Stimulated activated CD8-positive, alpha-beta memory T cell treated with anti-CD3 and anti-CD28 coated beads, Interleukin-4, amount 100 ng/mL, for 1 hour (primary cell): ENCODE measurements at regions not wholly inside any gene's neighbourhood (a gene's known extent, or its start where the extent isn't known, plus 50 kb on each side); places are given as distances from the start of the nearest gene placed in this dataset.
"Not testable (repeated sequence)": the region's sequence is repeated elsewhere in the genome, so short reads cannot be mapped to it uniquely, and the experiment has no call there.

ENCODE experiments used
- DNase-seq, 2 donors: peaks; one replicate each; pipeline ENCODE4 v3.0.0-alpha.2; 2020; ENCODE audit warnings: low read depth in 2 of 2, low spot score in 1 of 2

- DNase-seq = peak; percentile 17 to 34
These were observed 133.4 kb downstream of the SLC1A3 start for GRCh38 chr5:36739751-36740221.

- DNase-seq = no peak
These were observed 134.0 kb downstream of the SLC1A3 start for GRCh38 chr5:36740259-36740898.

GRCh38 chr5:36741128-36741527 is 134.7 kb downstream of the SLC1A3 start:
- no peak for DNase-seq

DNA sequence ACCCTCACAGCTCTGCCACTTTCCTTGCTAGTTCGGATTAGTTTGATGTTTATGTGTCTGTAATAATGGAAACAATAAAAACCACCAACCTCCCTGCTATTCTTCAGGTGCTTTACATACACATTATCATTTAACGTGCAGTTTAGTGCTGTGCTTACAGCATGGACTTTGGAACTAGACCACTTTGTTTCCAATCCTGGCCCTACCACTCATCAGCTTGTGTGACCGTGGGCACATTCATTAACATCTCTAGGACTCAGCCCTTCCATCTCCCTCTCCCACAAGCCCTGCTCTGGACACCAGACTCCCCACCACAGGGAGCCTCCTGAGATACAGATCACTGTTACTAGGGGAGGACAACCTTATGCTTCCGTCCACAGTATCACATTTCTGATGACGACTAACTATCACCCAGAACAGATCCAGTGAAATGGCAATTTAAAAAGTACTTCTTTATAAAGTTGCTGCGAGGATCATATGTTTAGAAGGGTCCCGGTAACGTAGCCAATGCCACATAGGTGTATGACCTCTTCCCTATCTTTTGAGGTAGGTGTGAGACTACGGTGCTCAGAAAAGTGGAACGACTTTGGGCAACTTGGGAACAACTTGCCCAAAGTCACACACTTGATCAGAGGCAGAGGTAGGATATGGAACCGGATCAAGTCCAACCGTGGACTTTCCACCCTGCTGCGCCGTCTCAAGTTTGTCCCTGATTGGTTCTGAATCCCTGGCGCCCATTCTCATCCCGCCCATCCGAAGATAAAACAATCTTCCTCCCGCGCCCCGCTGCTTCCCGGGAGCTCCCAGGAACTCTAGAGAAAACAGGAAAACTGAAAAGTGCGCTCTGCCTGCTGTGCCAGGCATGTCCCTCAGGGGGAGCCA is 132.4 kb upstream of the NIPBL start:
- DNase-seq = no peak

DNA sequence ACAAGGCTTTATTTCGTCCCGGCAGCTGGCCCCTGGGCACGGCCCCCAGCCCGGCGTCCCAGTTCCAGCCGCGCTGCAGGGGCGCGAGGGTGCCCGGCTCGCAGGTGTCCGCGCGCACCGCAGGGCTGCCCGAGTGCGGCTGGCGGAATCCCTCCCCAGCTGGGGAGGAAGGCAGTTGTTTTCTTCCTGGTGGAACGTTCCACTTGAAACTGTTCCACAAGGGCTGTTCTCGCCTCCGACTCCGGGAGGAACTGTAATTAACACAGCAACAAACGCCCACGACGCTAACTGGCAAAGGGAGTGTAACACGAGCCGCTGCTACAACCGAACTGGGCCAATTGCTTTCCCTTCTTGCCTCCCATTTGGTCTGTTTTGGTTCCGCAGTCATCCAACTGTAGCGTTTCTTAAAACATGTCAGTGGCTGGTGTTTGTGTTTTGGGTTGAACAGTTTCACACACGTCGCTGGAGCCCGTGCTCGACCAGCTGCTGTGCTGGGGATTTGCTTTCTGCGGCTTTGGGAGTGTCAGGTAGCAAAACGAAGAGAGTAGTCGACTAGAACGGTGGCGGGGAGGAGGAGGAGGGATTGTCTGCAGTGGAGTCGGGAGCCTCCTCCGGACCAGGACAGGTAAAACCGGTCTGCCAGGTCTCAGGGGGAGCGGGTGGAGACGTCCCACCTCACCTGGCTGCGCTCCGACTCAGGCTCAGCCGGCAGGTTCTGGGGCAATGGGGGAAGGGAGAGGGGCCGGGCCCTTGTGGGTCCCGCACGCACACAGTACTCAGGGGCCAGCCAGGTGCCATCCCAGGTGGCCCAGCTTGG is 131.6 kb upstream of the NIPBL start:
- no peak for DNase-seq

- not testable (repeated sequence) for DNase-seq
These were observed 128.8 kb upstream of the NIPBL start for GRCh38 chr5:36747794-36748193.

- no peak for DNase-seq
These were observed 124.7 kb upstream of the NIPBL start for GRCh38 chr5:36751886-36752285.

GRCh38 chr5:36755342-36755741 is 121.2 kb upstream of the NIPBL start:
- DNase-seq = no peak

GRCh38 chr5:36755920-36756488 is 120.6 kb upstream of the NIPBL start:
- DNase-seq = no peak

DNA sequence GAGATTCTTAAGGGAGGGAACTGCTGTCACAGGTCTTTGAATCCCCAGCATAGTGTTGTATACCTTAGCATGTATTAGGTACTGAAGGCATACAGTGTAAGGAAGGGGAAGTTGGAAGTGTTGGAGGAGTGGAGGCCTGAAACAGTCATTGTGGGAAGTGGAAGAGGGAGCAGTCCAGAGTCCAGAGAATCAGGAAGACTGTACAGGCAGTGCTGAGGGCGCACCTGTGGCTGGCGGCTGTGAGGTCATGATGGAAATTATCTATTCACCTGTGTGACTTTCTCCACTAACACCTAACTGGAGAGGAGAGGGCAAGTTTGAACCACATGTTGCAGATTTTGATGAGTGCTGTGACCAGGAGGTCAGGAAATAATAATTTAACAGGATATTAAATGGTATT is 119.7 kb upstream of the NIPBL start:
- no peak for DNase-seq

- DNase-seq = no peak
These were observed 117.5 kb upstream of the NIPBL start for GRCh38 chr5:36759117-36759516.

GRCh38 chr5:36763454-36763853 is 113.1 kb upstream of the NIPBL start:
- DNase-seq = no peak

DNA sequence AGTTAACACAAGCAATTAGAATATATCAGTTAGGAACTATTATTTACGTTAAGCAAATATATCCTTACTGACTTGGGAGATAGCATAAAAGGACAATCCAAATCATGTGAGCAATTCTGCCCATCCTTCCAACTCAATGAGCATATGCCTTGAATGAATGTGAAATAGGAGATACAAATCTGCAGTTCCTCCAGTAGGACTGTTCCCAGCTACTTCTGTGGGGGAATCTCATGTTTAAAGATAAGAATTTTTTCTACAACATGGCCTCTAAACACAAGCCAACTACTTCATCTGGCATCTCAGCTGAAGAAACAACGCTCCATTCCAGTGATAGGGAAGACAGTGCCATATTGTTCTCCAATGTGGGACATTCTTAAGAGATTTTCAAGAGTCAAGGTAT is 110.7 kb upstream of the NIPBL start:
- no peak for DNase-seq

DNA sequence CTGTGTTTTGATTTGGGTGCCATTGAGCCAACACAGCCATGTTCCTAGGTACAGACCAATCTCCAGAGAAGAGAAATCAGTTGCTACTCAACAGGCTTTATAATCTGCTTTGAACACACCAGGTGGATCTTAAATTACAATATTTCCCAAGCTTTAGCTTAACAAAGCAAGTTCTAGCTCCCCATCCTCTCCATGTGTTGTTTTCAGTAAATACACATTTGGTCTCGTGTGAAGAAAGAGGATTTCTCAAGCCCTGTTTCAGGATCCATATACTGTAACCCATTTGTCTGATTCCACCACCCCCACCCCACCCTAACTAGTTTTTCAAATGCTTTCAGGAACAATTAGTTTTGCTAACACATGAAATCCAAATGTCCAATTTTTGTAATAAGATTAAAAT is 109.6 kb upstream of the NIPBL start:
- DNase-seq = no peak

GRCh38 chr5:36768450-36768849 is 108.1 kb upstream of the NIPBL start:
- DNase-seq = no peak

DNA sequence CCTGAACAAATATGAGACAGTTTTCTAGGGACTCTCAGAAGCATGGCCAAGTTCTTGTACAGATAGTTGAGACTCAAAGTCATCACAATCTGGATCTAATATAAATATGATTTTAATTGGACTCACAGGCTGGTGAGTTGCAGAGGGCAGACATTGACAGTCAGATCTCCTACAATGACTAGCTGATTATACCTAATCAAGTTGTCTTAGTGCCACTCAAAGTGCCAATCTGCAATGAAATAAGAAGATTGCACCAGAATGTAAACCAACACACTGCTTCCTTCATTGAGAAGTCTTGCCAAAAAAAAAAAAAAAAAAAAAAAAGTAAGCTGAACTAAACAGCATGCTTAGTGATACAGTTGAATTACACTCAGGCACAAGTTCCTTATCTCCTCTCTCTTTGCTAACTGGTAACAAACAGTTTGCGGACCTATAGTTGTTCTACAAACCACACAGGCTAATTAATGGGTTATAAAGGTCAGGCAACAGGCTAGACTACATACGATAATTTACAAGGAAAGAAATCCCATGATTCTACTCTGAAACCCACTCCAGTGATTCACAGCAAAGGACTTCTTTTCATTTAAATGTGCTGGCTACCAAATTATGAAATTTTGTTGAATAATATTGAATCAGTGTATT is 107.3 kb upstream of the NIPBL start:
- DNase-seq = no peak

DNA sequence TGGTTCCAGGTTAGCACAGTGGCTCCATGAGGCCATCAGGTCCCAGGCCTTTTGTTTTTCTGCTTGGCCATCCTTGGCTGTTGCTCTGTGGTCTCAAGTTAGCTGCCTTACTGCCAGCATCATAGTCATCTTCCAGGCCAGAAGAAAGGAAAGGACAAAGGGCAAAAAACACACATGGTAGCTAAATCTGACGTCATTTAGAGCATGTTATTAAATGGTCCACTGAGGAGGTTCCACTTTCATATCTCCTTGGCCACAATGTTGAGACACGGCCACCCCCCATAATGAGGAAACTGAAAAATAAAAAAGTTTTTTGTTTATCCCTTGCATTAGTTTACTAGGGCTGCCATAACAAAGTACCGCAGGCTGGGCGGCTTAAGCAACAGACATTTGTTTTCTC is 106.4 kb upstream of the NIPBL start:
- no peak for DNase-seq

GRCh38 chr5:36772276-36773140 is 104.1 kb upstream of the NIPBL start:
- DNase-seq = no peak

DNA sequence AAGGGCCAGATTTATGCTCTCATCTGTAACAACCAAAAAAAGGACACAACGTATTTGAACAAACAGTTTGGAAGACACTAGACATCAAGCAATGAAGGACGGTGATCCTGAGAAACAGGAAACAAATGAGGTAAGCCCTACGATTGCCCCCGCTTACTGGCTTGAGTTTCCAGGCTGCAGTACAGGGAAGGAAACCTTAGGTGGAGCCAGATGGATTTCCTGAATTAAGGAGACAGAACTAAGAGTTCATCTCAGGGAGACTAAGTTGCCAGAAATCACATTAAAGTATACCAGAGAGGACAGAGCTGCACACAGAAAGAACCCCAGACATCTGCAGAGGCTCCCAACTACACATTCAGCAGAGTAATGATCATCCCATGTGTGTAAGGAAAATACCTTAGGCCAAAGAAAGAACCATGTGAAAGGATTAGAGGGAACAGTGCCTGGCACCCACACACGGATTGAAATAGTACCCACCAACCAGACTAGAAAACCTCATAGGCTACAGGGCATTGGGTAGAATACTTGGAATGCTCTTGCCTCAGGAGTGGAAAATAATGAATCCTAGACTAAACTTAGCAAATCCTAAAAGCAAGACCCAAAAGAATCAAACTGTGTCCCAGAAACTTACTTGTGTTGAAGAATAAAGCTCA is 99.3 kb upstream of the NIPBL start:
- DNase-seq = no peak
